ENCODE measurements at regions not wholly inside any gene's neighbourhood (a gene's known extent, or its start where the extent isn't known, plus 50 kb on each side); places are given as distances from the start of the nearest gene placed in this dataset.
"Not testable (repeated sequence)": the region's sequence is repeated elsewhere in the genome, so short reads cannot be mapped to it uniquely, and the experiment has no call there.

DNA sequence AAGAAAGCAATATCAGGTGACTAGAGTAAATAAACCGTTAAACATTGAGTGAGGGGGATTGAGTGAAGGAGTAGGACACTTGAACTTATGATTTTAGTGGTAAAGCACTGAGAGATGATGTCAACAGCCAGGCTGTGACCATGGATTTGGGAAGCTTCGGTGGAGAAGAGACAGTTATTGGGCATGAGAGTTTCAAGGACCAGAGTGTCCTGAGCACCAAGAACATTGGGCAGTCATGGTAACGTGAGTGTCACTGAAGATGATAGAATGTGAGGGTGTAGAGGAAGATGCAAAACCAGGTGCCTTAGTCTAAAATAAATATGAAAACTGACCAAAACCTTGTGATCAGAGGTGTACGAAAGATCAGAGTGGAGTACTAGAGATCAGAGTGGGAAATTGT is 248.1 kb downstream of the ASXL3 start:
- H3K27ac ChIP-seq: no peak overlapping the region
- no peak overlapping the region for H3K4me2 ChIP-seq
- intact Hi-C loops (cut with micrococcal nuclease; ENCODE audit: unreplicated experiment): no loop called here
- ChIA-PET POLR2A (ENCODE audit: unreplicated experiment) (no interaction called here), CTCF (no interaction called here)
- no peak overlapping the region for H2AFZ ChIP-seq
- H3K9me3 ChIP-seq (ENCODE audit: insufficient read depth, low read depth): no peaks in the 10 kb centered on the region
- no peaks in the 10 kb centered on the region for H3K79me2 ChIP-seq (ENCODE audit: low read depth)
- no peaks in the 10 kb centered on the region for H3K9me2 ChIP-seq (ENCODE audit: insufficient read depth)
- no TSS peak for BruUV-seq (replicated peaks)
- no peak overlapping the region for H3K4me3 ChIP-seq
- no peaks in the 10 kb centered on the region for H3K36me3 ChIP-seq (ENCODE audit: low read depth)
- no peak for TF ChIP-seq EZH2 (IDR thresholded peaks at IDR 0.05; ENCODE audit: low read depth)
- TF ChIP-seq, protein P1, sequence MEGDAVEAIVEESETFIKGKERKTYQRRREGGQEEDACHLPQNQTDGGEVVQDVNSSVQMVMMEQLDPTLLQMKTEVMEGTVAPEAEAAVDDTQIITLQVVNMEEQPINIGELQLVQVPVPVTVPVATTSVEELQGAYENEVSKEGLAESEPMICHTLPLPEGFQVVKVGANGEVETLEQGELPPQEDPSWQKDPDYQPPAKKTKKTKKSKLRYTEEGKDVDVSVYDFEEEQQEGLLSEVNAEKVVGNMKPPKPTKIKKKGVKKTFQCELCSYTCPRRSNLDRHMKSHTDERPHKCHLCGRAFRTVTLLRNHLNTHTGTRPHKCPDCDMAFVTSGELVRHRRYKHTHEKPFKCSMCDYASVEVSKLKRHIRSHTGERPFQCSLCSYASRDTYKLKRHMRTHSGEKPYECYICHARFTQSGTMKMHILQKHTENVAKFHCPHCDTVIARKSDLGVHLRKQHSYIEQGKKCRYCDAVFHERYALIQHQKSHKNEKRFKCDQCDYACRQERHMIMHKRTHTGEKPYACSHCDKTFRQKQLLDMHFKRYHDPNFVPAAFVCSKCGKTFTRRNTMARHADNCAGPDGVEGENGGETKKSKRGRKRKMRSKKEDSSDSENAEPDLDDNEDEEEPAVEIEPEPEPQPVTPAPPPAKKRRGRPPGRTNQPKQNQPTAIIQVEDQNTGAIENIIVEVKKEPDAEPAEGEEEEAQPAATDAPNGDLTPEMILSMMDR (conservative IDR thresholded peaks at IDR 0.05): no peak
- H3K27me3 ChIP-seq (ENCODE audit: insufficient read depth, low read depth): no peaks in the 10 kb centered on the region
- no peaks in the 10 kb centered on the region for H3F3A ChIP-seq (ENCODE audit: insufficient read depth, low read depth)
- no peak for DNase-seq
- H4K20me1 ChIP-seq (ENCODE audit: insufficient read depth): no peaks in the 10 kb centered on the region
- H3K4me1 ChIP-seq (replicated peaks; ENCODE audit: insufficient read depth): no peaks in the 10 kb centered on the region

DNA sequence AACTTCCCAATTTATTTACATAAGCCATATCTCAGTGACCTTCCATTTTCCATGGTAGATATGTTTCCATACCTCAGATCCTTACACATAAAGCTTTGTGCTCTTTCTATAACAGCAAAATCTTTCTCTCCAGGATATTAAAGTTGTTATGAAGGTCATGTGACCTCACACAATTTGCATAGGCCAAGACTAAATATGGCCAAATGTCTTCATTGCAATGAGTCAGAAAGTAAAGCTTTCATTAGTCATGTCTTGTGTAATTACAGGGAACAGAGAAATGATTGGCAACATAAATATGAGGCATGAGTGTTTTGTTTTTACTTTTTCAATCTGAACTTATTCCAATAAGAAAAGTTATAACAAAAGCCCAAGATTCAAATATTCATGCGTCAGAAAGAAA is 243.5 kb downstream of the ASXL3 start:
- no peak overlapping the region for H2AFZ ChIP-seq
- intact Hi-C loops (cut with micrococcal nuclease; ENCODE audit: unreplicated experiment): no loop called here
- no peak overlapping the region for H3K27ac ChIP-seq
- no peaks in the 10 kb centered on the region for H3K36me3 ChIP-seq (ENCODE audit: low read depth)
- ChIA-PET CTCF (no interaction called here), POLR2A (ENCODE audit: unreplicated experiment) (no interaction called here)
- no peak for TF ChIP-seq EZH2 (IDR thresholded peaks at IDR 0.05; ENCODE audit: low read depth)
- TF ChIP-seq, protein P1 (conservative IDR thresholded peaks at IDR 0.05): no peak
- no peaks in the 10 kb centered on the region for H3K4me1 ChIP-seq (replicated peaks; ENCODE audit: insufficient read depth)
- DNase-seq: no peak
- no peaks in the 10 kb centered on the region for H4K20me1 ChIP-seq (ENCODE audit: insufficient read depth)
- H3K4me2 ChIP-seq: no peak overlapping the region
- H3K9me2 ChIP-seq (ENCODE audit: insufficient read depth): no peaks in the 10 kb centered on the region
- H3K4me3 ChIP-seq: no peak overlapping the region
- H3F3A ChIP-seq (ENCODE audit: insufficient read depth, low read depth): no peaks in the 10 kb centered on the region
- H3K27me3 ChIP-seq (ENCODE audit: insufficient read depth, low read depth): no peaks in the 10 kb centered on the region
- H3K79me2 ChIP-seq (ENCODE audit: low read depth): no peaks in the 10 kb centered on the region
- no TSS peak for BruUV-seq (replicated peaks)
- H3K9me3 ChIP-seq (ENCODE audit: insufficient read depth, low read depth): no peaks in the 10 kb centered on the region

DNA sequence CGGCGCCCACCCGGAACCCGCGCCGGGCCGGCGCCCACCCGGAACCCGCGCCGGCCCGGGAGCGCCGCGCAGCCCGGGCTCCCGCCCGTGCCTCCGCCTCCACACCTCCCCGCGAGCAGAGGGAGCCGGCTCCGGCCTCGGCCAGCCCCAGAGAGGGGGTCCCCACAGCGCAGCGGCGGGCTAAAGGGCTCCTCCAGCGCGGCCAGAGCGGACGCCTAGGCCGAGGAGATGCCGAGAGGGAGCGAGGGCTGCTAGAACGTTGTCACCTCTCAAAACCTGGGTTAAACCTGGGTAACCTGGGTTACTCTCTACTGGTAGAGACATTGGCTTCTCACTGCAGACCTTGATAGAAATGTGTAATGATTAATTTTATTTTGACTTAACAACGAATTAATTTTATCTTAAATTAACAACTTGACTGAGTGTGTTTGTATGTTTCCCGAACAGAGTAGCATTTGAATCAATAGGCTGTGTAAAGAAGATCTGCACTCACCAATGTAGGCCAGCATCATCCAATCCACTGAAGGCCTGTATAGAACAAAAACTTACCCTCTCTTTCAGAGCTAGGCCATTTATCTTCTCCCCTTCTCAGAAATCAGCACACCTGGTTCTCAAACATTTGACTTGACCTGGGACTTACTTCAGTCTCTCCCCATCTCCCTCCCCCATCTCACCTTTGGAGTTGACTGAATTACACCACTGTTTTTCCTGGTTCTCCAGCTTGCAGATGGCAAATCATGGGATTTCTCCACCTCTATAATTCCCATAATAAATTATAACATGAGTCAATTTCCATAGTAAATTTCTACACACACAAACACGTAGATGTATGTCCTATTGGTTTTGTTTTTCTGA is 242.7 kb downstream of the ASXL3 start:
- no peaks in the 10 kb centered on the region for H3K36me3 ChIP-seq (ENCODE audit: low read depth)
- ChIA-PET POLR2A (ENCODE audit: unreplicated experiment) (no interaction called here), CTCF (no interaction called here)
- TF ChIP-seq, protein P1 (conservative IDR thresholded peaks at IDR 0.05): no peak
- no peak for TF ChIP-seq EZH2 (IDR thresholded peaks at IDR 0.05; ENCODE audit: low read depth)
- H3K27ac ChIP-seq: no peak overlapping the region
- H3F3A ChIP-seq (ENCODE audit: insufficient read depth, low read depth): no peaks in the 10 kb centered on the region
- no TSS peak for BruUV-seq (replicated peaks)
- DNase-seq: no peak
- intact Hi-C loops (cut with micrococcal nuclease; ENCODE audit: unreplicated experiment): no loop called here
- H3K27me3 ChIP-seq (ENCODE audit: insufficient read depth, low read depth): no peaks in the 10 kb centered on the region
- no peaks in the 10 kb centered on the region for H4K20me1 ChIP-seq (ENCODE audit: insufficient read depth)
- no peaks in the 10 kb centered on the region for H3K9me2 ChIP-seq (ENCODE audit: insufficient read depth)
- no peaks in the 10 kb centered on the region for H3K4me1 ChIP-seq (replicated peaks; ENCODE audit: insufficient read depth)
- H3K9me3 ChIP-seq (ENCODE audit: insufficient read depth, low read depth): no peaks in the 10 kb centered on the region
- H3K4me2 ChIP-seq: no peak overlapping the region
- H2AFZ ChIP-seq: no peak overlapping the region
- H3K4me3 ChIP-seq: no peak overlapping the region
- H3K79me2 ChIP-seq (ENCODE audit: low read depth): no peaks in the 10 kb centered on the region

DNA sequence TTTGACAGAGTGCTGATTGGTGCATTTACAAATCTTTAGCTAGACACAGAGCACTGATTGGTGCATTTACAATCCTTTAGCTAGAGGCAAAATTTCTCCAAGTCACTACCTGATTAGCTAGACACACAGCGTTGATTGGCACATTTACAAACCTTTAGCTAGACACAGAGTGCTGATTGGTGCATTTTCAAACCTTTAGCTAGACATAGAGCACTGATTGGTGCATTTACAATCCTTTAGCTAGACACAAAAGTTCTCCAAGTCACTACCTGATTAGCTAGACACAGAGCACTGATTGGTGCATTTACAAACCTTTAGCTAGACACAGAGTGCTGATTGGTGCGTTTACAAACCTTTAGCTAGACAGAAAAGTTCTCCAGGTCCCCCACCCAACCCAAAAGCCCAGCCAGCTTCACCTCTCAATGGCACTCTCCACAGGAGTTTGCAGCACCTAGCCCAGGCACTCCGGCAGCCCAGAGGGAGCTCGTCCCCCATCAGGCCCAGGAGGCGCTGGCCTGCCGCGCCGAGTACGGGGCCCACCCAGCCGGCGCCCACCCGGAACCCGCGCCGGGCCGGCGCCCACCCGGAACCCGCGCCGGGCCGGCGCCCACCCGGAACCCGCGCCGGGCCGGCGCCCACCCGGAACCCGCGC is 241.8 kb downstream of the ASXL3 start:
- H3K9me2 ChIP-seq (ENCODE audit: insufficient read depth); H4K20me1 ChIP-seq (ENCODE audit: insufficient read depth); intact Hi-C loops (cut with micrococcal nuclease; ENCODE audit: unreplicated experiment); H3K4me1 ChIP-seq (replicated peaks; ENCODE audit: insufficient read depth); H3K36me3 ChIP-seq (ENCODE audit: low read depth); H3K79me2 ChIP-seq (ENCODE audit: low read depth); H3K27me3 ChIP-seq (ENCODE audit: insufficient read depth, low read depth); H3K4me2 ChIP-seq; BruUV-seq (replicated peaks); H3K9me3 ChIP-seq (ENCODE audit: insufficient read depth, low read depth); POLR2A ChIA-PET (ENCODE audit: unreplicated experiment); H3K4me3 ChIP-seq; H2AFZ ChIP-seq; H3K27ac ChIP-seq; CTCF ChIA-PET; H3F3A ChIP-seq (ENCODE audit: insufficient read depth, low read depth); DNase-seq: not testable (repeated sequence)

All from PC-9 (cell line).